A549 (cell line): ENCODE measurements at regions not wholly inside any gene's neighbourhood (a gene's known extent, or its start where the extent isn't known, plus 50 kb on each side); places are given as distances from the start of the nearest gene placed in this dataset.
"Not testable (repeated sequence)": the region's sequence is repeated elsewhere in the genome, so short reads cannot be mapped to it uniquely, and the experiment has no call there.

Source experiments
- CEBPB ChIP-seq, 2 experiments: fragments of >200 bp in 1 of 2; sonication (Bioruptor Twin) in 1 of 2; formaldehyde crosslinking in 1 of 2; IDR thresholded peaks; 2 replicates each; pipeline ENCODE4 v1.6.1; 2012 to 2016
- CTCF ChIP-seq: fragments of >200 bp; sonication (Bioruptor Twin); formaldehyde crosslinking; IDR thresholded peaks from 3 replicates; pipeline ENCODE4 v1.5.1; 2016
- ELK1 ChIP-seq: fragments of 150-350 bp; IDR thresholded peaks from 2 replicates; pipeline ENCODE4 v1.6.1; 2014; ENCODE audit warnings: low read depth, mild to moderate bottlenecking, low read length
- HDAC2 ChIP-seq: fragments of 200-600 bp; sonication (generic); IDR thresholded peaks from 2 replicates; pipeline ENCODE4 v1.6.1; 2016
- NFE2L2 ChIP-seq: fragments of 150-350 bp; conservative IDR thresholded peaks from 2 replicates; pipeline ENCODE4 v1.6.1; 2014; ENCODE audit warnings: low read length
- NPAS2 ChIP-seq: fragments of 250-450 bp; sonication (Bioruptor Pico); IDR thresholded peaks from 2 replicates; pipeline ENCODE4 v1.8.0; 2022; ENCODE audit warnings: mild to moderate bottlenecking, moderate library complexity, borderline replicate concordance
- RCOR1 ChIP-seq: fragments of 150-350 bp; IDR thresholded peaks from 2 replicates; pipeline ENCODE4 v1.6.1; 2014; ENCODE audit warnings: antibody characterized with exemption, low read length, low read depth
- REST ChIP-seq: fragments of 200-600 bp; sonication (generic); IDR thresholded peaks from 2 replicates; pipeline ENCODE4 v1.6.1; 2016; ENCODE audit warnings: antibody characterized with exemption, mild to moderate bottlenecking, moderate library complexity
- SREBF2 ChIP-seq: fragments of 450-650 bp; IDR thresholded peaks from 2 replicates; pipeline ENCODE4 v1.6.1; 2014; ENCODE audit warnings: mild to moderate bottlenecking, moderate library complexity
- ZSCAN20 ChIP-seq: fragments of 250-450 bp; sonication (Bioruptor Pico); IDR thresholded peaks from 2 replicates; pipeline ENCODE4 v1.8.0; 2022; ENCODE audit warnings: mild to moderate bottlenecking, moderate library complexity

- TF ChIP-seq NFE2L2; CTCF; REST; ELK1; CEBPB (IDR thresholded peaks at IDR 0.05); NPAS2 (CRISPR knock-in tag); ZSCAN20 (CRISPR knock-in tag); SREBF2; HDAC2; RCOR1: not testable (repeated sequence)
These were observed 130.9 kb upstream of the ZNF746 start for GRCh38 chr7:149628361-149629149.
